ENCODE measurements at regions not wholly inside any gene's neighbourhood (a gene's known extent, or its start where the extent isn't known, plus 50 kb on each side); places are given as distances from the start of the nearest gene placed in this dataset.

- TF ChIP-seq SP1 (IDR thresholded peaks at IDR 0.05; ENCODE audit: low read depth) (no peak), CEBPB (IDR thresholded peaks at IDR 0.05; ENCODE audit: low read depth) (no peak), EZH2phosphoT487 (IDR thresholded peaks at IDR 0.05; ENCODE audit: borderline replicate concordance) (no peak), MAX (IDR thresholded peaks at IDR 0.05) (no peak), ZNF274 (IDR thresholded peaks at IDR 0.05; ENCODE audit: low read depth, low read length) (no peak), SIN3A (IDR thresholded peaks at IDR 0.05; ENCODE audit: low read depth) (no peak), POLR2A (IDR thresholded peaks at IDR 0.05; ENCODE audit: borderline replicate concordance, extremely low read depth, insufficient read depth, insufficient read length) (no peak), ZFX (IDR thresholded peaks at IDR 0.05) (no peak), EGR1 (IDR thresholded peaks at IDR 0.05; ENCODE audit: low read depth) (no peak), REST (IDR thresholded peaks at IDR 0.05; ENCODE audit: low read depth) (no peak), RAD21 (IDR thresholded peaks at IDR 0.05; ENCODE audit: low read depth) (no peak), YY1 (IDR thresholded peaks at IDR 0.05; ENCODE audit: extremely low read depth, insufficient replicate concordance, low read depth, low read length) (no peak), SRF (IDR thresholded peaks at IDR 0.05; ENCODE audit: low read depth) (no peak), CTCF (IDR thresholded peaks at IDR 0.05 in 2 of 3, conservative IDR thresholded peaks at IDR 0.05 in 1 of 3; ENCODE audit: borderline replicate concordance in 1 of 3, insufficient read depth in 1 of 3, low read depth in 2 of 3, low read length in 2 of 3) (no peak)
- Histone ChIP-seq H3K9me2 (ENCODE audit: insufficient read depth) (no peaks in the 10 kb centered on the region), H3K4me1 (ENCODE audit: control insufficient read depth in 1 of 2, insufficient read depth in 2 of 2, low read length in 2 of 2) (no peaks in the 10 kb centered on the region), H4K20me1 (ENCODE audit: insufficient read depth) (no peaks in the 10 kb centered on the region), H2AFZ (ENCODE audit: low read depth, low read length, poor library complexity, severe bottlenecking) (no peak overlapping the region), H3K79me2 (ENCODE audit: insufficient read depth, low read length) (no peaks in the 10 kb centered on the region), H3K36me3 (ENCODE audit: control insufficient read depth in 1 of 2, insufficient read depth in 2 of 2, low read length in 2 of 2) (no peaks in the 10 kb centered on the region), H3K4me2 (ENCODE audit: low read length) (no peak overlapping the region), H3K27me3 (ENCODE audit: insufficient read depth, low read length) (no peaks in the 10 kb centered on the region), H3K9ac (ENCODE audit: low read length) (no peak overlapping the region), H3K9me3 (ENCODE audit: control insufficient read depth in 1 of 2, insufficient read depth in 1 of 2, low read depth in 1 of 2, low read length in 2 of 2) (no peaks in the 10 kb centered on the region), H3K4me3 (replicated peaks in 1 of 2; ENCODE audit: low read depth in 1 of 2, low read length in 2 of 2) (no peak overlapping the region), H3K27ac (ENCODE audit: low read depth, low read length) (no peak overlapping the region)
- no TSS peak for BruUV-seq (replicated peaks)
- ChIA-PET RAD21 (ENCODE audit: low non-redundant PET in 1 of 2, low total read pairs in 2 of 2, uncharacterized antibody in 2 of 2, unreplicated experiment in 2 of 2) (no interaction called here), CTCF (no interaction called here), POLR2A (no interaction called here)
- intact Hi-C loops (cut with micrococcal nuclease) = no loop called here
- no peak for ATAC-seq
- DNase-seq (ENCODE audit: low read depth, low spot score) = no peak
These were observed 57.1 kb upstream of the RNU6ATAC start for GRCh38 chr9:134221273-134222017.
